ENCODE measurements at regions not wholly inside any gene's neighbourhood (a gene's known extent, or its start where the extent isn't known, plus 50 kb on each side); places are given as distances from the start of the nearest gene placed in this dataset.

DNA sequence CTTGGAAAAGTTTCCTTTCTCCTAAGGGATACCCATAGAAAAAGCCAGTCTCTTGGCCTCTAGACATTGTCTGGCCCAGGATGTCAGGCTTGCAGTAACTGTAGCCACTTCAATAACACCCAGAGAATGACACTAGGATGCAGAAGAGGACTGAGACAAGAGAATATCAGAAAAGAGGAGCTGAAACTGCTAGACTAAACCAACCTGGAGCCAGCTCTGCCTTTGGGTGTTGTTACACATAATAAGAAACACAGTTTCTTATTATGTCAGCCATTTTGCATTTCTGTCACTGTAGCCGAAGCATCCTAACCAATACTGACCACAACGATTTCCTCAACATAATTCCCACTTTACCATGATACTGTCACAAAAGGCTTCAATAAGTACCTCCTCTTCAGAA, 72.2 kb upstream of the RCN1 start:
- peak; percentile 26 for DNase-seq (ENCODE audit: low read depth)
- TF ChIP-seq, protein P1, sequence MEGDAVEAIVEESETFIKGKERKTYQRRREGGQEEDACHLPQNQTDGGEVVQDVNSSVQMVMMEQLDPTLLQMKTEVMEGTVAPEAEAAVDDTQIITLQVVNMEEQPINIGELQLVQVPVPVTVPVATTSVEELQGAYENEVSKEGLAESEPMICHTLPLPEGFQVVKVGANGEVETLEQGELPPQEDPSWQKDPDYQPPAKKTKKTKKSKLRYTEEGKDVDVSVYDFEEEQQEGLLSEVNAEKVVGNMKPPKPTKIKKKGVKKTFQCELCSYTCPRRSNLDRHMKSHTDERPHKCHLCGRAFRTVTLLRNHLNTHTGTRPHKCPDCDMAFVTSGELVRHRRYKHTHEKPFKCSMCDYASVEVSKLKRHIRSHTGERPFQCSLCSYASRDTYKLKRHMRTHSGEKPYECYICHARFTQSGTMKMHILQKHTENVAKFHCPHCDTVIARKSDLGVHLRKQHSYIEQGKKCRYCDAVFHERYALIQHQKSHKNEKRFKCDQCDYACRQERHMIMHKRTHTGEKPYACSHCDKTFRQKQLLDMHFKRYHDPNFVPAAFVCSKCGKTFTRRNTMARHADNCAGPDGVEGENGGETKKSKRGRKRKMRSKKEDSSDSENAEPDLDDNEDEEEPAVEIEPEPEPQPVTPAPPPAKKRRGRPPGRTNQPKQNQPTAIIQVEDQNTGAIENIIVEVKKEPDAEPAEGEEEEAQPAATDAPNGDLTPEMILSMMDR (IDR thresholded peaks at IDR 0.05; ENCODE audit: insufficient read depth, low read depth, low read length, missing control alignments) = no peak
- no peak overlapping the region for H3K4me3 ChIP-seq (ENCODE audit: low read depth, low read length)

DNA sequence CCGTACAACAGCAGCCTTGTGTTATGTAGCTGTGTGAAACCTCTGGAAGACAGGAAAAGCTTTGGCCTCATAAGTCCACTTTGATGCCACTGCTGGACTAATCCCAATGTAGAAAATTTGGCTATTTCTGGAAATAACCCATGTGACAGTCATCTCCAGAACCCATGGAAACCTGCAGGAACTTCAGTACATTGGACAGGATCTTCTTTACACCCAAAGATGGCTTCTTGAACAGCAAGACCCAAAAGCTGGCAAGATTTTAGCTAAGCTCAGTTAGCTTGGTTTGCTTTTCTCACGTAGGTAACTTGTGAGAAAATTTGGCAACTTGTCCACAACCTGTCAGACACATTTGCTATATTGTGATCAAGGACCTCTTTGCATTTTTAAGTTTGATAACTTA, 74.8 kb upstream of the RCN1 start:
- no peak for DNase-seq (ENCODE audit: low read depth)
- TF ChIP-seq, protein P1 (IDR thresholded peaks at IDR 0.05; ENCODE audit: insufficient read depth, low read depth, low read length, missing control alignments) = no peak
- H3K4me3 ChIP-seq (ENCODE audit: low read depth, low read length) = no peak overlapping the region

DNA sequence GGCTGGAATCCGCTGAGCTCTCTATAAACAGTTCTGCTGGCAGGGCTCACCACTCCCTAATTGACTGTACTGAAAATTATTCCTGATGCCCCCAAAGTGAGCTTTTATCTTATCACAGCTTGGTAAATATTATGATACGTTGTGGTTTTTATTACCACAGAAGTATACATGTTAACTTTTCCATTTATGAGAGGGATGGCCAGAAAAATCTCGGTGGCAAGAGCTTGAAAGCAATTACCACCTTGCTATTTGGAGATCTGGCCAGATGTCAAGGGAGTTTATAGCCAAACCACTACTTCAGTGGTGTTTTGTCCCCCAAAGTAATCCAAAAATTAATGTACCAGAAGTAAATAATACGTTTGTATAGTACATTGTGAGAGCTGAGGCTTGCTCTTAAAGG, 75.4 kb upstream of the RCN1 start:
- no peak for DNase-seq (ENCODE audit: low read depth)
- no peak overlapping the region for H3K4me3 ChIP-seq (ENCODE audit: low read depth, low read length)
- TF ChIP-seq, protein P1 (IDR thresholded peaks at IDR 0.05; ENCODE audit: insufficient read depth, low read depth, low read length, missing control alignments) = no peak

DNA sequence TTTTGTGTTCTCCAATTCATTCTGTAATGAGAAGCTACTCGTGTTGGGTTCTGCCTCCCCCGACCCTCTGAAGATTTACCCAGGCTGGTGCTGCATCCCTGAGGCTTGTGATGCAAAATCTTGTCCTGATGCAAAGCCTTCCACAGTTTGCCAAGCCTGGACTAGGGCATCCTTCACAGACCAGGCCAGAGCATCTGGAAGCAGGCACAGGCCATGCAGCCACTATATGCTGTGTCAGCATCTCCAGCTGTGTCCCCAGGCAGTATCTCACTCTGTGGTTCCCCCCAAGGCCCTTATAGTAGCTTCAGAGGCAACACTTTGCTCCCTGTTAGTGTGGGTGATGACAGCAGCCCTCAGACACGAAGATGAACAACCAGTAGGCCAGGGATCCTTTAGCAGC, 77.3 kb upstream of the RCN1 start:
- TF ChIP-seq, protein P1 (IDR thresholded peaks at IDR 0.05; ENCODE audit: insufficient read depth, low read depth, low read length, missing control alignments) = no peak
- DNase-seq (ENCODE audit: low read depth) = no peak

DNA sequence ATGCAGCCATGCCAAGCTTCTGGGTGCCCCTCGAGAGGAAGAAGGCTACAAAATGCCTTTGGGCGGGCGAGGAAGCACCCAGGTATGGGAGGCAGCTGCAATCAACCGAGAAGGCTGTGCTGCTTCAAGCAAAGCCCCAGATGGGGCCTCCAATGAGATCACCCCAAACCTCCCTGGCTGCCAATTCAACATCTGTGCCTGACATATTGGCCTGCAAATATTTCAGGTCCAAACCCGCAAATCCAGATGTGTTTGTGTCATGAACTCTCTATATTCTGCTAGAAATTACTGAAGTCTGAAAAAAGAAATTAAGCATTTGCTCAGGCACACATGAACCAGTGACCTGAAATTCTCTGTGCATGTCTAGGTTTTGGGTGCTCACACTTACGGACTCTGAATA, 78.8 kb upstream of the RCN1 start:
- no peak for DNase-seq (ENCODE audit: low read depth)
- no peak overlapping the region for H3K4me3 ChIP-seq (ENCODE audit: low read depth, low read length)
- TF ChIP-seq, protein P1 (IDR thresholded peaks at IDR 0.05; ENCODE audit: insufficient read depth, low read depth, low read length, missing control alignments) = no peak

More for the DNA sequence above, 77.3 kb upstream of the RCN1 start:
- H3K4me3 ChIP-seq (ENCODE audit: low read depth, low read length) = no peak overlapping the region

DNA sequence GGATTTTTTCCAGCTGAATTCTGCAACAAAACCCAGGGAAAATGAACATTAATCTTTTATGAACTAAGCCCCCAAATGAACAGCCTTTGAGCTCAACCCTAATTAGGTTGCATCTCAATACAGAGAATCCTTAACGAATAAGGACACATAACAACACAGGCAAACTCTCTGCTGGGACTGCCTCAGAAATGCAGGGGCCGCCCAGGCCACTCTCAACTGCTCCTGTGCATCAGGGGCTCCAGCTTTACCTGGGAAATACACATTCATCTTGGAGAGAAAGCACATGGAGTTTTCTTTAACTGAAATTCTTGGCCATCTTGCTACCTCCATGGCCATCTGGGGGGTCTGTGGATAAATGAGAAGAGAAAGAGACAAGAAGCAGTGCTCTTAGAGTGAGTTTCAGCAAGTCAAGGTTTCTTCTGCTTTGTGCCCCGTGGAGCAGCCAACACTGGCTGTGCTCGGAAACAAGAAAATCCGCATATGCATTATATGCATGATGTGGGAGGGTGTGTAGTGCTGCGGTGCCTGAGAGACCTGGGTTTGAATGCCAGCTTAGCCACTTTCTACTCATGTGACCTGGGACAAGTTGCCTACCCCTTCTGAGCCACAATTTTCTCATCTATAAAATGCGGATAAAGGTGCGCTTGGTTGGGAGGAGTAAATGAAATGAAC, 81.9 kb upstream of the RCN1 start:
- no peak for DNase-seq (ENCODE audit: low read depth)
- TF ChIP-seq, protein P1 (IDR thresholded peaks at IDR 0.05; ENCODE audit: insufficient read depth, low read depth, low read length, missing control alignments) = no peak
- no peak overlapping the region for H3K4me3 ChIP-seq (ENCODE audit: low read depth, low read length)

DNA sequence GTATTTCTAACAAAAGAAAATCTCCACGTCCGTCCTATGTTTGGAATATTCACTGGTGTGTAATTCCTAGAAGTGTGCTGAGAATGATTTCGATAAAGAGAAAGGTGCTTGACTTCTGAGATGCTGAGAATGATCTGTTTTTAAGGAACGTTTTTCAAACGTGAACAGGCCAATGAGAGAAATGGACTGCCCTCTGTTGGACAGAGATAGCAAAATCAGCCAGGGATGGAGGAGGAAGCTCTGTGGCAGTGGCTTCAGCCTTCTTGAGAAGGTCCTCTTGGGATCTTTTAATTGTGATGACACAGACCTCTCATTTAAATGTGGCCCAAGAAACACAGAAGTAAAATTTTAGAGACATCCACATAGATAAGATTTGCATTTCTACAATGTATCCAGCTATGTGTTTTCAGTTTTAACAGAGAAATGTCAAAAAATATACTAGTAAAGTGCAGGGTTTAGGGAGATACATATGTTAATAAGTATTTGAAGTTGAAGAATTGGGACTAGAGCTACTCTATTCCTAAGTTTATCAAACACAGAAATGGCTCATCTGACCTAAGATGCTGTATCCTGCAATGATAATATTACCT, 84.0 kb upstream of the RCN1 start:
- DNase-seq (ENCODE audit: low read depth) = peak; percentile 62
- H3K4me3 ChIP-seq (ENCODE audit: low read depth, low read length) = no peak overlapping the region
- TF ChIP-seq, protein P1 (IDR thresholded peaks at IDR 0.05; ENCODE audit: insufficient read depth, low read depth, low read length, missing control alignments) = peak; percentile 72
